Right lobe of liver (tissue), 4 donors: ENCODE measurements at regions not wholly inside any gene's neighbourhood (a gene's known extent, or its start where the extent isn't known, plus 50 kb on each side); places are given as distances from the start of the nearest gene placed in this dataset.

Experiments
- CTCF ChIP-seq, 4 donors: fragments of 200-600 bp in 3 of 4; fragments of 450-650 bp in 1 of 4; IDR thresholded peaks; one replicate each; pipeline versions ENCODE4 v1.5.1 to v1.8.0; 2016 to 2022; ENCODE audit warnings: antibody characterized with exemption in 4 of 4, mild to moderate bottlenecking in 2 of 4
- POLR2A ChIP-seq: fragments of 450-650 bp; IDR thresholded peaks from one replicate; pipeline ENCODE4 v1.6.1; 2017; ENCODE audit warnings: antibody characterized with exemption, mild to moderate bottlenecking
- donor health status: DM: no; HTN: no; CAD: no.
- donor health status: DM: no; HTN: no; CAD: no.
- donor health status: DM: no; HTN: yes; CAD: no.

- TF ChIP-seq CTCF (IDR thresholded peaks at IDR 0.05) (no peak), POLR2A (no peak)
Measured at GRCh38 chr15:87478687-87479072, 777.9 kb downstream of the NTRK3 start.
